ENCODE measurements at regions not wholly inside any gene's neighbourhood (a gene's known extent, or its start where the extent isn't known, plus 50 kb on each side); places are given as distances from the start of the nearest gene placed in this dataset.

- BruUV-seq (replicated peaks) = no TSS peak
- POLR2A ChIA-PET (ENCODE audit: unreplicated experiment) = no interaction called here
Observed at GRCh38 chr9:11349187-11349586, 736.4 kb upstream of the PTPRD start.

More at GRCh38 chr9:11349187-11349586, 736.4 kb upstream of the PTPRD start:
- H3K9ac ChIP-seq (ENCODE audit: low read depth, low read length) = no peak overlapping the region
- H3K27me3 ChIP-seq (ENCODE audit: control insufficient read depth, insufficient read depth, low read length) = no peaks in the 10 kb centered on the region
- H3K4me2 ChIP-seq (ENCODE audit: low read depth, low read length) = no peak overlapping the region
- H4K91ac ChIP-seq (ENCODE audit: insufficient read depth, low read depth, low read length) = no peak overlapping the region
- no peak overlapping the region for H3K14ac ChIP-seq (replicated peaks; ENCODE audit: low read depth, low read length)
- no peak overlapping the region for H3K4ac ChIP-seq (ENCODE audit: low read depth, low read length)
- no peak overlapping the region for H3K23ac ChIP-seq (ENCODE audit: low read depth, low read length)
- WGBS, 2 experiments (ENCODE audit: extremely low coverage in 2 of 2, insufficient read length in 1 of 2) = 0% methylated on average over 1 of the region's 5 CpGs; no CpG with 5 or more reads in 1 of the 2 experiments
- no peak overlapping the region for H2BK20ac ChIP-seq (ENCODE audit: low read depth, low read length)
- no peaks in the 10 kb centered on the region for H4K20me1 ChIP-seq (ENCODE audit: insufficient read depth, low read length)
- intact Hi-C loops (cut with micrococcal nuclease) = no loop called here
- no peak overlapping the region for H3K18ac ChIP-seq (ENCODE audit: low read depth, low read length)
- H2BK5ac ChIP-seq (ENCODE audit: low read depth, low read length, poor library complexity, severe bottlenecking) = no peak overlapping the region
- peaks cover 6% of the 10 kb centered on the region for H3K9me3 ChIP-seq (ENCODE audit: control insufficient read depth, insufficient read depth, low read length)
- H3K79me1 ChIP-seq (ENCODE audit: low read depth in 1 of 2, low read length in 2 of 2) = no peaks in the 10 kb centered on the region
- no peaks in the 10 kb centered on the region for H3K9me1 ChIP-seq (ENCODE audit: insufficient read depth, low read length)
- no peak overlapping the region for H4K5ac ChIP-seq (ENCODE audit: low read depth, low read length)
- no peak overlapping the region for H2BK15ac ChIP-seq (ENCODE audit: low read depth, low read length)
- no peak overlapping the region for H2BK120ac ChIP-seq (ENCODE audit: low read depth, low read length)
- H3K4me3 ChIP-seq (ENCODE audit: insufficient read depth, low read depth, low read length) = no peak overlapping the region
- ATAC-seq (ENCODE audit: low read depth) (no peak), DNase-seq (no peak)
- no peak overlapping the region for H3K56ac ChIP-seq (ENCODE audit: extremely low read depth, insufficient read depth, low read length)
- no peak overlapping the region for H4K8ac ChIP-seq (ENCODE audit: low read depth in 2 of 2, low read length in 2 of 2)
- no peaks in the 10 kb centered on the region for H3K36me3 ChIP-seq (ENCODE audit: control insufficient read depth, insufficient read depth, low read length)
- CTCF ChIA-PET = interaction anchor here (1.0 kb wide), 1 partner anchor 9 kb away, joined by 3 read pairs; no protein-coding TSS in a partner anchor
- in situ Hi-C loops (cut with MboI; ENCODE audit: low sequenced_read_pairs) = no loop called here
- no peaks in the 10 kb centered on the region for H3K4me1 ChIP-seq (ENCODE audit: control insufficient read depth, insufficient read depth, low read length)
- H2AFZ ChIP-seq (replicated peaks; ENCODE audit: low read length, poor library complexity) = no peak overlapping the region
- dilution Hi-C loops (cut with HindIII; ENCODE audit: low sequenced_read_pairs, unreplicated experiment) = no loop called here
- H3K27ac ChIP-seq (ENCODE audit: insufficient read depth, low read length) = no peak overlapping the region
- no peak overlapping the region for H2AK5ac ChIP-seq (ENCODE audit: low read depth, low read length)
- no peak for TF ChIP-seq RAD21 (IDR thresholded peaks at IDR 0.05; ENCODE audit: low read length)
- no peak for TF ChIP-seq CEBPB (IDR thresholded peaks at IDR 0.05; ENCODE audit: low read depth, low read length)
- TF ChIP-seq MXI1 (IDR thresholded peaks at IDR 0.05; ENCODE audit: borderline replicate concordance, low read depth, low read length) = no peak
- no peak for TF ChIP-seq CHD1 (IDR thresholded peaks at IDR 0.05; ENCODE audit: low read depth, low read length)
- TF ChIP-seq RFX5 (IDR thresholded peaks at IDR 0.05; ENCODE audit: low read depth, low read length) = no peak
- TF ChIP-seq BHLHE40 (IDR thresholded peaks at IDR 0.05; ENCODE audit: low read depth, low read length) = no peak
- TF ChIP-seq ELK1 (IDR thresholded peaks at IDR 0.05; ENCODE audit: borderline replicate concordance, low read depth, low read length) = no peak
- no peak for TF ChIP-seq POLR2A (IDR thresholded peaks at IDR 0.05; ENCODE audit: low read depth, low read length)
- no peak for TF ChIP-seq CTCF (conservative IDR thresholded peaks at IDR 0.05; ENCODE audit: low read depth, low read length)
- no peak for TF ChIP-seq FOS (IDR thresholded peaks at IDR 0.05; ENCODE audit: low read depth, low read length)
- no peak for TF ChIP-seq RCOR1 (IDR thresholded peaks at IDR 0.05; ENCODE audit: insufficient replicate concordance, low read length)
- no peak for TF ChIP-seq MAFK (IDR thresholded peaks at IDR 0.05; ENCODE audit: low read depth, low read length)
- no peak for TF ChIP-seq SMC3 (IDR thresholded peaks at IDR 0.05; ENCODE audit: low read depth, low read length)
- no peak for TF ChIP-seq MAZ (IDR thresholded peaks at IDR 0.05; ENCODE audit: borderline replicate concordance, low read depth, low read length)
- no peak overlapping the region for H2AK9ac ChIP-seq (replicated peaks; ENCODE audit: low read depth, low read length, poor library complexity)

Data from IMR-90 (cell line).